Stimulated activated CD4-positive, alpha-beta T cell treated with anti-CD3 and anti-CD28 coated beads, Interleukin-4, amount 100 ng/mL, for 4 hours (primary cell): ENCODE measurements at regions not wholly inside any gene's neighbourhood (a gene's known extent, or its start where the extent isn't known, plus 50 kb on each side); places are given as distances from the start of the nearest gene placed in this dataset.
"Not testable (repeated sequence)": the region's sequence is repeated elsewhere in the genome, so short reads cannot be mapped to it uniquely, and the experiment has no call there.

Source experiments
- DNase-seq, 2 experiments: peaks; one replicate each; pipeline ENCODE4 v3.0.0-alpha.2; 2020

DNA sequence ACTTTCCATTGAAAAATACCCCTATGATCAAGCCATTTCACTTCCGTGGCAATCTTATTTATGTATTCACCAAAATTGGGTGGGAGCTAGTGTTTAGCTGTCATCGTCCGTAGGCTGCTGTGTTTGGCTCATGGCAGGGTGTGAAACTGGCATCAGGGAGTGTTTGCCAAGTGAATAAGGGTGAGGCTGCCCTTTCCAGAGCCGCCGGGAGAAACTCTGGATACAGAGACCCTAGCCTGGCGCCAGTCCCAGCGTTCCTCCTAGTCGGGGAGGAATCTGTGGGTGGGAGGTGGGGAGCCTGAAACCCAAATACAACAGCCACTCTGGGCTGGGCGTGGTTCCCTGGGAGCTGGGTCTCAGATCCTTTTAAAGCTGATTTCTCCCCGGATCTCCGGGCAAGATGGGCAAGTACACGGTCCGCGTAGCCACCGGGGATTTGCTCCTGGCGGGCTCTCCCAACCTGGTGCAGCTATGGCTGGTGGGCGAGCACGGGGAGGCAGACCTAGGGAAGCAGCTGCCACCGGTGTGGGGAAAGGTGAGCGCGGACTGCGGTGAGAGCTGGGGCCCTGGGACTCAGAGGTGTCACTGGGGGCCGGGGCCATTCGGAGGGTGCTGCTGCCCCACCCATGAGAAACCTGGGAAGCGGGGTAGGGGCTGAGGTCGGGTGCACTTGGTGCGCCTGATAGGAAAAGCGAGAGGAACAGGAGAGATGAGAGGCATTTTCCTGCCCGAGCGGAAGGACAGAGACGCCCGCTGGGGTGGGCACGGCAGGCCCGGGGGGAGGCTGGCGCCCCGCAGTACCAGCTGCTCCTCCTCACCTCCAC is 62.1 kb upstream of the TEKT1 start:
- no peak for DNase-seq

DNA sequence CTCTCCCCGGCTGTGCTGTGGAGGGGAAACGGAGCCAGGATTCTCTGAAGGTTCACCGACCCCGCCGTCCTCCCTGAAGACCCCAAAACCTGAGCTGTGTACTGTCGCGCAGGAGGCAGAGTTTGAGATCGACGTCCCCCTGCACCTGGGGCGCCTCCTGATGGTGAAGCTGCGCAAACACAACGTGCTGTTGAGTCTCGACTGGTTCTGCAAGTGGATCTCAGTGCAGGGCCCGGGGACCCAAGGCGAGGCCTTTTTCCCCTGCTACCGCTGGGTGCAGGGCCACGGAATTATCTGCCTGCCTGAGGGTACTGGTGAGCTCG is 62.6 kb upstream of the TEKT1 start:
- DNase-seq, result peak in 1 of 2 experiments; percentile 2

DNA sequence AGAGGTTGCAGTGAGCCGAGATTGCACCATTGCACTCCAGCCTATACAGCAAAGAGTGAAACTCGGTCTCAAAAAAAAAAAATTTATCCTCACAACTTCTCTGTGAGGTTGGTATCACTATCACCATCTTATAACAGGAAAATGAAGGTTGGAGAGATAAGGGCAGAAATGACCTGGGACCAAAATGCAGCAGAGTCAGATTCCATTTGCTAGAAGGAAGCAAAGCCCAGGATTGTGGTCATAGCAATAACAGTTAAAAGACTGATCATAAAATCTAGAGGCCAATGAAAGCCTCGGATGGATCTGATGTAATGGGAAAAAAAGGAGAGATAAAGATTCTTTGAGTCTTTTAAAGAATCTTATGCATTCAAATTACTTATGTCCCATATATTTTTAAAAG is 69.6 kb upstream of the TEKT1 start:
- no peak for DNase-seq

DNA sequence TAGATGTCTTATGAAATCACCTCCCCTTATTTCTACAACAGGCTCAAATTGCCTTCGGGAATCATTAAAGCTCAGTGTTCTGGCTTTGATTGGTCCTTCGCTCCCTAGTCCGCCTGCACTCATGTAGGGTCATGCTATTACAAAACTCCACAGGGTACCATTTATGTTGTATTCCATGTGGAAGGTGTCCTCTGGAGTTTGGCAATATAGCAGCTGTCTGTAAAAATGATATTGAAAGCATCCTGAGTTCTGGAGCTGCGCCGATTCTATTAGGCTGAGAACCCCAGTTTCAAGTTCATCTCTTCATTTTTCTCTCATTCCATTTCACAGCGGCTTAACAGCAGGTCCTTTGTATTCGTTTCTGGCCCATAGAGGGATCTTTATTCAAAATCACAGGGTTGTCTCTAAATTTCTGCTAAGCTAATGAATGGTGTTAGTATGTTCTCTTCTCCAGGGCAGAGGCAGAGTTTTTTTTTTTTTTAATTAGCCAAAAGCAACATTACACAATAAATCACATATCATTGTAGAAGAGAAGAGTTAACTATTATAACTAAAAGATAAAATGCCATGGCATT is 71.9 kb upstream of the TEKT1 start:
- DNase-seq, result no peak

DNA sequence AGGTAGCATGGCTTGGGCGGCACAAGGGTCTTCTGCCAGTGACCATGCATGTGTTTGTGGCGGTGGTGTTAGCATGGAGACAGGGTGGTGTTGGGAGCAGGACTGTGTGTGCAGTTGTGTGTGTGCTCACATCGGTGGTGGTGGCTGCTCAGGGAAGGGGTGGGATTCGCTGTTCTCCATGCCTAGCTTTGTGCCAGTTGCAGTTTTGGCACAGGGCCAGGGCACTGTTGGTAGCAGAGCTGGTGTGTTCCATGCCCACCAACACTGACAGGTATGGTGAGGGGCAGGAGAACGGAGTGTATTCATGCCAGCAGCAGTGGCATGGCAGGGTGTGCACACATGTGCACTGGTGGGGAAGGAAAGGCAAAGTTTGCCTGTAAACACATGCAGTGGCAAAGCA is 77.3 kb upstream of the TEKT1 start:
- DNase-seq, result no peak

DNA sequence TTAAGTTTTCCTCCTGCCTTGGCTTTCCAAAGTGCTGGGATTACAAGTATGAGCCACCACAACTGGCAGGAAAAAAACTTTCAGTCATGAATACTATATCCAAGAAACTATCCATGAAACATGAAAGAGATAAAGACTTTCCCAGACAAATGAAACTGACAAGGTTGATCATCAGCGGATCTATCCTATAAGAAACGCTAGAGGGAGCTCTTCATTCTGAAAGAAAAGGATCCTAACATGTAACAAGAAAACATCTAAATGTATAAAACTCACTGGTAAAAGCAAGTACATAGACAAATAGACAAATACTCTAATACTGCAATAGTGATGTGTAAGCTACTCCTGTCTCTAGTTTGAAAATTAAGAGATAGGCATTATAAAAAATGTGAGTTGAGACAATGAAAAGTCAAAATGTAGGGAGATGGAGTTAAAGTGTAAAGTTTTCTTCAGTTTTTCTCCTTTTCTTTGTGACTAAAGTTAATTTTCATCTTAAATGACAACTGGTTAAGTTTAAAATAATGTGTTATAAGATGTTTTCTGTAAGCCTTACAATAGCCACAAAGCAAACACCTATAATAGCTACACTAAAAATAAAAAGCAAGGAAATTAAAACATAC is 79.6 kb upstream of the TEKT1 start:
- no peak for DNase-seq

DNA sequence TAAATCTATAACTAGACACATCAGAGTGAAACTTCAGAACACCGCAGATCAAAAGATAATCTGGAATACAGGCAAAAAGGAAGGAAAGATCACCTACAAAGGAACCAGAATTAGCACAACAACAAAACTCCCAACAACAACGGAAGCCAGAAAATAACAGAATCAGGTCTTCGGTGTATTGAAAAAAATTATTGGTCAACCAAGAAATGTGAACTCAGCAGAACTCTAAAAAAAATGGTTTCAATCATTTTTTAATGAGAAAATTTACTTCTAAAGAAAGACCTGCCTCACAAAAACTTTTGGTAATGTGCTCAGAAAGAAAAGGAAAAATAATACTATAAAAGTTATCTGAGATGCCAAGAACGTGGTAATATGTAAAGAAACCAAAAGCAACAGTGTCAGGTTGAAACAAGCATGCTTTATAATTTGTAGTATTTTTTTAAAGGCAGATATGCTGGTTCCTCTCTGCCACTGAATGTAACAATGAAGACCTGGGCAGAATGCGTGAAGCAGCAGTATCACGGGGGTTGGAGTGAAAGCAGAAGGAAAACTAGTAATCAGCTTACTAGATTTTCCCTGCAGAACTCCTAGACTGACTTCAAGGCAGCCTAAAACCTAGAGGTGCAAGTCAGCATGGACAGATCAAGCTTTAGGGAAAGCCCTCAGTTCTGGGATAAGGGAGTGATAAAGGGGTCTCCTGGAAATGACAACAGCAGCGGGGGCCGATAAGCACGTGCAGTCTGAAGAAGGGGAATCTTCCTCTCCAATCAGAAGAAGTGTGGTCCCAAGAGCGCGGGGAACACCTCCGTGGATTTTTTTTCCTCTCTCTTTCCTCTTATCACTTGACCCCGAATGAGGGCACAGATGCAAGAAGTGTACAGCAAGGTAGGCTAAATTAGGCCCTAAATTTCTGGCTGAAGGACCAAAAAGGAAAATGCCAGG is 80.9 kb upstream of the TEKT1 start:
- no peak for DNase-seq

DNA sequence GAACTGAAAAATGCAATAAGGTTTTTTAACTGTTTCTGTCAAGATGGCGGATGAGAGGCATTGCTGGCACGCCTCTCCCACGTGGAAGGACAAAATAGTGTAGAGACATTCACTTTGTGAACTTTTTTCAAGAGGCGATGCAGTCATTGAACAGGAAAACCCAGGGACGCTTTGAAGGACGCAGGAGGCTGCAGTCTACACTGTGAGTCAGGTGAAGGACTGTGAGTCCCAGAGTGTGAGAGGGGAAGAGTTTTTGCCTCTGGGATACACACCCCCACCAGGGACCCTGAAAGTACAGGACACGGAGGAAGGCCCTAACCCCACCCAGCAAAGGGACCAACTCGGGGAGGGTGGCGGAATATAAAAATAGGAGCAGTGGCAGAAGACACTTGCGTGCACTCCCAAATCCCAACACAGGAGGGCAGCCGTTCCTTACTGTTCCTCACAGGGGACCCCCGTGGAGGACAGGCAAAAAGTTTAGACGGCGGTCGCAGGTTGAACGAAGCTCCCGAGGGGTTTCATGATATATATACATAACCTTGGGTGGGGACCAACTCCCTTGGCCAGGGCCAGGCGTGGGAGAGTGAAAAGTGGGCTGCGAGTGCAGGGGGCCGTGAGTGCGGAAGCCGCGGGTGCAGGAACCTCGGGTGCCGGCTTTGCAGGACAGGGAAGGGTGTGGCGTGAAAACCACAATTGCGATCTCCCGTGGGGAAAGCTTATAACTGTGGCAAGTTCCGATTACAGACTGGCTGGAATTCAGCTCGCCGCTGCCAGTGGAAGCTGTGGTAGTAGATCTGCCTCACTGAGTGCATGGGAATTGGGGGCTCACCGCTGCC is 82.0 kb upstream of the ALOX12 start:
- peak; percentile 66 to 71 for DNase-seq

DNA sequence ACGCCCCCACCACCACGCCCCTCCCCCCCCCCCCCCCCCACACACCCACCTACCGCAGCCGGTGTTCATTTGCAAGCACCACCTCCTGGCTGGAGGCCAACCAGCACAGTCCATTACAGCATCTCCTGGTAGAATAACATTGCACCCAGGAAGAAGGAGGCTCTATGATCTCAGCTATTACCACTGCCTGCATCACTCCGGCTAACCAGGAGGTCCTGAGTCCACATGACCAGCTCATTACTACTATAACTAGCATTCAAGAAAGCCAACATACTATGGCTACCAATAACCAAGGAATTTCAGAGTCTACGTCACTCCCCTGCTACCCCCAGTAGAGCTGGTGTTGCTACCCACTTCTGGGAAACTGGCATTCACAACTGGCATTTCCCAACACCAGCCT is 81.1 kb upstream of the ALOX12 start:
- no peak for DNase-seq

DNA sequence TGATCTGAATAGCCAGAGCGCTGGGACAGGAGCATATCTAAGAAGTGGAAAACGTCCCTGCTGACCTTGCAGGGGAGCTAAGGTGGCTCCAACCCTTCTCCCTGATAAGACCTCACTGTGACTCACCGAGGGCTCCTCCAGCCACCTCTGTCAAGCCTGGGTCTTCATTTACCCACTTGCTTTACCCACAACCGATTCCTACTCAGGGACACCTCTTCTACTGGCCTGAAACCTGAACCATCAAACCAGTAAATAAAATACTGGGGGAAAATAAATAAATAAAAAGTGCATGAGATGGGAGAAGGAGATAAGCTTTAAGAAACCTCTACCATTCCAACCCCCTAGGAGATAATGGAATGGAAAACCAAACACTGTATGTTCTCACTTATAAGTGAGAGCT is 80.2 kb upstream of the ALOX12 start:
- no peak for DNase-seq

DNA sequence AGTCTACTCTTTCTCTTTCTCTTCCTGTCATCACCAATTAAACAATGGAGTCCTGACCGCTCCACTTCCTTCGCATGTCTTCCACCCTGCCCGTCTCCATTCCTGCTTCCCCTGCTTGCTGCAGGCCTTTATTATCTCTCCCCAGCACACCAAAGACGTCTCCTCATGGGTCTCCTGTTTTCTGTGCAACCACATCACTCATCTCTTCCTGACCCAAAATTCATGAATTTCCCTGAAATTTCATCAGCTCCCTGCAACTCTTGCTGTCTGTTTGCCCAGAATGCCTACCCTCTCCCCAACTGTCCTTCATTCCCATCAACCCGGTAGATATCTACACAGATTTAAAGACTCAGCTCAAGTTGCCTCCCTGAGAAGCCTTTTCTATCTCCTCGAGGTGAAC is 76.7 kb upstream of the ALOX12 start:
- no peak for DNase-seq

DNA sequence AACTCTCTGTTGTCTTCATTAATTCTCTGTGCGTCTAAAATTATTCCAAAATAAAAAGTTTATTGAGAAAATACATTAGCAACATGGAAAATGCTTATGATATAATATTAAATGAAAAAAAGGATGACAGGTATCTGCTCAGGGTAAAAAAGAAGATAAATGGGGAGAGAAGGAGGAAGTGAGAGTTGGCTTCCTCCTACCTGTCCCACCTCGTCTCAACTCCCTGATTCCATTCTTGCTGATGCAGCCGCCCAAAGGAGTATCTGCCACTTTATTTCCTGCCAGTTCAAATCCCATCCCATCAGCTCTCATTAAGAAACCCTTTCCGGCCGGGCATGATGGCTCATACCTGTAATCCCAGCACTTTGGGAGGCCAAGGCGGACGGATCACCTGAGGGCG is 72.5 kb upstream of the ALOX12 start:
- DNase-seq, result no peak

DNA sequence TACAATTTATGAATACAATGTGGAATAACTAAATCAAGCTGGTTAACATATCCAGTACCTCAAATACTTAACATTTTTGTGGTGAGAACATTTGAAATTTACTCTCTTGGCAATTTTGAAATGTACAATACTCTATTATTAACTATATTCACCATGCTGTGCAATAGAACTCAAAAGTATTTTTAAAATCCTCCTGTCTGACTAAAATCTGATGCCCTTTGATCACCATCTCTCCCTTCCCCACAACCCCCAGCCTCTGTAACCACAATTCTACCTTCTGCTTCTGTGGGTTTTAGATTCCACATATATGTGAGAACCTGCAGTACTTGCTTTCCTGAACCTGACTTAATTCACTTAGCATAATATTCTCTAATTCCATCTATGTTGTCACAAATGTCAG is 71.6 kb upstream of the ALOX12 start:
- DNase-seq, result no peak

DNA sequence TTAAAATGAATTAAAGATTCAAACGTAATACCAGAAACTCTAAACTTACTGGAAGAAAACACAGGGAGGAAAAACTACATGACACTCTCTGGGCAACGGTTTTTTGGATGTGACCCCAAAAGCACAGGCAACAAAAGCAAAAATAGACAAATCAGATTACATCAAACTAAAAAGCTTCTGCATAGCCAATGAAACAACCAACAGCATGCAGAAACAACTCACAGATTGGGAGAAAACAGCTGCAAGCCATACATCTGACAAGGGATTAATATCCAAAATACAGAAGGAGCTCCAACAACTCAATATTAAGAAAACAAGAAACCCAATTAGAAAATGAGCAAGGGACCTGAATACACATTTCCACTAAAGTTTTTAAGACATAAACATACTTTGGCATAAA is 69.2 kb upstream of the ALOX12 start:
- no peak for DNase-seq

DNA sequence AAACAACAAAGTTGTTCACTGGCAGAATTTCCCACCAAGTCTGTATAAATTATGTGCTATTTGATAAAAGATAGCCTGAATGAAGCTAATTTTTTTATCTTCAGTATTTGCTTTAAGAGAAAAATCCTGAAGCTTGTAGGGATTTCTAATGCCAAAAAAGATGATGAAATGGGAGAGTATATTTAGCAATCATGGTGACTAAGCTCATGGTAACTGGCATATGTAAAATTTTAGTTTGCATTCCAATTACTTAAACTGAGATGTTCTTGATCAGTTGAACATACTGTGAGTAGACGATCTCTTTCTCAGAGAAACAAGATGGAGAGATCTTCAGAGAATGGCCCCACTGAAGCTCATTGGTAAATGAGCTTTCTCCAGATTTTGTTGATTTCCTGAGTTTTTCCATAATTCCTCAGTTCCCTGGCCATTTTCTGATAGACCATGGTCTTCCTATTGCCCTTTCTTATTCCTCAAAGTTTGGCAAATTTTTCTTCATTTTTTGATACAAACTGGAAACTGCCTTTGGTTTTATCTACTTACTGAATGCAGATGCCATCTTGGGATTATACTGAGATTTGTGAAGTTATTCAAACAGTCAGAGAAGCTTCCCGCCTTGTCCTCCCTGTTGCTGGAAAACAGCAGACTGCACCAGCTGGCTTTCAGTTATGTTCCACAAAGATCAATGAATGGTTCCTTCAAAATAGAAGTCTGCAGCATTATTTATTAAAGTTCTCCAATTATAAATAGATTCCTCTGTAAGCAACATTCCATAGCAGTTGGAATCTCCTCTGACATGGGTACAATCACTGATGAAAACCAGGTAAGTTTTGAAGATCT is 68.3 kb upstream of the ALOX12 start:
- DNase-seq, result no peak

DNA sequence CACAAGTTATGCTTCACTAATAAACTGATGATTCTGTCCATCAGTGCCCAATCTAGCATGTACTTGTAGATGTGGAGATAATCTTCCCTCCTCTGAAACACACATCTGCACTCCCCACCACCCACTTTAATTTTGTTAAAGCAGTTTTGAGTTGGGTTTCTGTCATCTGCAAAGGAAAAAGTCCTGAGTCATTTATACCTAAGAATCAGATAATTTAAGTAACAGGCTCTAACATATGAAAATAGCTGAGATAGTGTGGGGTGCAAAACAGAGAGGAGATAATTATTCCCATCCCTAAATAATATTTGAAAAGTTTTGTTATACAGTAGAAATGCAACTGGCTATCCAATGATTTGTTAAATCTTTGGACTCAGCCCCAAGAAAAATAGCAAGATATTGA is 67.7 kb upstream of the ALOX12 start:
- DNase-seq, result no peak

DNA sequence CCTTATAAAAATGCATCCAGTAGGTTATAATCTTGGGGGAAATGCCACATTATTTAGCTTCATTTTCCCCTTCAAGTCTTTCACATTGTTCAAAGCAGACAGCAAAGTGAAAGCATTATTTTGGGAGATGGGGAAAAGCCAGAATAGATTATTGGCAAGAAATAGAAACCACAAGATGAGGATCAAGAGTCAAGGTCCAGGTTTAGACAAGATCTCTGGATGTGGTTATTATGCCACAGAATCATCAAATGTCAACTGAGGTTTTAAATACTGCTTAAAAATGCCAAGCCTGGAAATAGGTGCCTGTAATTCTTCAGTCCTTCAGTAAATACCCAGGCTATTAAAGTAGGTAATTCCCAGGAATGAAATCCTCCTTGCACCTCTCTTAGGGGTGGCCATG is 65.1 kb upstream of the ALOX12 start:
- DNase-seq, result no peak

DNA sequence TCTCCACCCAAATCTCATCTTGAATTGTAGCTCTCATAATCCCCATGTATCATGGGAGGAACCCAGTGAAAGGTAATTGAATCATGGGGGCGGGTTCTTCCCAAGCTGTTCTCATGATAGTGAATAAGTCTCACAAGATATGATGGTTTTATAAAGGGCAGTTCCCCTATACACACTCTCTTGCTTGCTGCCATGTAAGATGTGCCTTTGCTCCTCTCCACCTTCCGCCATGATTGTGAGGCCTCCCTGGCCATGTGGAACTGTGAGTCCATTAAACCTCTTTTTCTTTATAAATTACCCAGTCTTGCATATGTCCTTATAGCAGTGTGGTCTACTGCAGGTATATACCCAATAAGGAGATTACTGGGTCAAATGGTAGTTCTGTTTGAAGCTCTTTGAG is 61.3 kb upstream of the ALOX12 start:
- not testable (repeated sequence) for DNase-seq

DNA sequence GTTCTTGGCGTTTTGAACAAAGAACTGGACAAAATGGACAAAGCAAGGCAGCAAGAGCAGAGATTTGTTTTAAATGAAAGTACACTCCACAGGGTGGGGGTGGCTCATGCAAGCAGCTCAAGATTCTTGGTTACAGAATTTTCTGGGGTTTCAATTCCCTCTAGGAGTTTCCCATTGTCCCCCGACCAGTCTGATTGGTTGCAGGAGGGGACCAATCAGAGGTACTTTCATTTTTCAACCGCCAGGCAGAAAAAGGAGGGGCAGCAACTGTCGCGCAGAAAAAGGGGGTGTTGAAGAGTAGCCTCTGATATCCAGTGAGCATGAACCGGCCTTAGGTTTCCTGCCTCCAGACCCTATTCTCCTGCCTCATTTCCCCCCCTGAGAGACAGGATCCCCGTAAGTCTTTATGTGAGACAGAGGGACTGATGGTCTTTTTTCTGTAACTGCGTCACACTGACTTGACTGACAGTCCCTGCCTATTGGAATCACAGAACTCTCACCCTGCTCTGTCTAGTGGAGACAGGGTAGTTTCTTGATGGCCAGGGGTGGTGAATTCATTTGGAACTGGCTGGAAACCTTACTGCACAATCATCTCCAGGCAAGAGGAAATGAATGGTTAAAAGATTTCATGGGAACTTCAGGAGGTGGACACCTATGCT is 59.4 kb upstream of the ALOX12 start:
- DNase-seq, result no peak

DNA sequence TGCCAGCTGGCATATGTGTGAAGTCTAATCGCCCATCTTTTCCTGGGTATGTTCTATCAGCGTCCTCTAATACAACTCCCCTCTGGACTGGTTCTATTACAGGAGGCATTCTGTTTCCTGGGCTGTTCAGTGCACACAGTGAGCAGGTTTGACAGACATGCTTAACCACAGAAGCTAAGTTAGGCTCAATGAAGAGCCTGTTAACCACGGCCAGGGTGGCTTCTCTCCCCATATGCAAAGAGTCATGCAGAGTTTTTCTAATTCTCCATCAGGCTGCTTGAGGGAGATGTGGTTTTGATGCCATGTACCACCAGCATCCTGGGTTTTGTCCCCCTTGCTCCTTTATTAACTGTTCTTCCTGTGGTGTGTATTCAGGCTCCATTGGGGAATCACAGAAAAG is 57.2 kb upstream of the ALOX12 start:
- no peak for DNase-seq

DNA sequence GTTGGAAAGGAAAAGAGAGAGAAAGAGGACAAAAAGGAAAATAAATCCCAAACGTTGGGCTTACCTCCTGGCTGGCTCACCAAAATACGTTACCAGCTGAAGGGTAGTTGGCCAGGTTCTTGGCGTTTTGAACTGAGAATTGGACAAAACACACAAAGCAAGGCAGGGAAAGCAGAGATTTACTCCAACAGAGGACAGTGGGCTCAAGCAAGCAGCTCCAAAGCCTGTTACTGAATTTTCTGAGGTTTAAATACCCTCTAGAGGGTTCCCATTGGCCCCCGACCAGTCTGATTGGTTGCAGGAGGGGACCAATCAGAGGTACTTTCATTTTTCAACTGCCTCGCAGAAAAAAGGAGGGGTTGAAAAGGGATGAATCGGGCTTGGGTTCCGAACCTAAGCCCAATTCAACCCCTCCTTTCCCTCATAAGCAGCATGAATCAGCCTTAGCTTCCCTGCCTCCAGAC is 55.6 kb upstream of the ALOX12 start:
- DNase-seq, result no peak
